ENCODE measurements at regions not wholly inside any gene's neighbourhood (a gene's known extent, or its start where the extent isn't known, plus 50 kb on each side); places are given as distances from the start of the nearest gene placed in this dataset.

DNA sequence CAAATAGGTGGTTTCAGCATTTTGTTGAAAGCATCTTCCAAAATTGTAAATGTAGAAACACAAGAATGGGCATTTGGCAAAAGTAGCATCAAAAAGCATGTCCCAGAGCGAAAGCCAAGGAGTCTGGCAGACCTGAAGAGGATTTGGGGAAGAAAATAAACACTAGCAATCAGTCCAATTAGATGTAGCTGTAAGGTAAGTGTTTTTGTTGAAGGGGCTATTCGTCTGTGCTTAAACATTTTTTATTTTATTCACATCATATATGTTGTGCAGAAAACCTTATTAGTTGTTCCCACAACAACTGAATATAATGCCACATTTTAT, 954.1 kb upstream of the COX7C start:
- no peak for TF ChIP-seq DDX20 (tag; IDR thresholded peaks at IDR 0.05; ENCODE audit: low read depth)
- TF ChIP-seq PHTF2 (CRISPR knock-in tag; IDR thresholded peaks at IDR 0.05), result no peak
- TF ChIP-seq, protein P1, sequence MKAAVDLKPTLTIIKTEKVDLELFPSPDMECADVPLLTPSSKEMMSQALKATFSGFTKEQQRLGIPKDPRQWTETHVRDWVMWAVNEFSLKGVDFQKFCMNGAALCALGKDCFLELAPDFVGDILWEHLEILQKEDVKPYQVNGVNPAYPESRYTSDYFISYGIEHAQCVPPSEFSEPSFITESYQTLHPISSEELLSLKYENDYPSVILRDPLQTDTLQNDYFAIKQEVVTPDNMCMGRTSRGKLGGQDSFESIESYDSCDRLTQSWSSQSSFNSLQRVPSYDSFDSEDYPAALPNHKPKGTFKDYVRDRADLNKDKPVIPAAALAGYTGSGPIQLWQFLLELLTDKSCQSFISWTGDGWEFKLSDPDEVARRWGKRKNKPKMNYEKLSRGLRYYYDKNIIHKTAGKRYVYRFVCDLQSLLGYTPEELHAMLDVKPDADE (conservative IDR thresholded peaks at IDR 0.05; ENCODE audit: control insufficient read depth, low read depth, low read length), result no peak
- no peak for TF ChIP-seq FOXM1 (IDR thresholded peaks at IDR 0.05; ENCODE audit: low read depth)
- TF ChIP-seq FOXM1 (CRISPR knock-in tag; IDR thresholded peaks at IDR 0.05; ENCODE audit: low read depth), result no peak
- TF ChIP-seq EZH2 (IDR thresholded peaks at IDR 0.05; ENCODE audit: borderline replicate concordance, low read depth, low read length), result no peak
